Effector CD4-positive, alpha-beta T cell (primary cell): ENCODE measurements at regions not wholly inside any gene's neighbourhood (a gene's known extent, or its start where the extent isn't known, plus 50 kb on each side); places are given as distances from the start of the nearest gene placed in this dataset.

Experiments used
- DNase-seq: peaks from one replicate; pipeline ENCODE4 v3.0.0-alpha.2; 2020

GRCh38 chr6:43865086-43865485, 95.1 kb downstream of the VEGFA start:
- DNase-seq, result no peak

DNA sequence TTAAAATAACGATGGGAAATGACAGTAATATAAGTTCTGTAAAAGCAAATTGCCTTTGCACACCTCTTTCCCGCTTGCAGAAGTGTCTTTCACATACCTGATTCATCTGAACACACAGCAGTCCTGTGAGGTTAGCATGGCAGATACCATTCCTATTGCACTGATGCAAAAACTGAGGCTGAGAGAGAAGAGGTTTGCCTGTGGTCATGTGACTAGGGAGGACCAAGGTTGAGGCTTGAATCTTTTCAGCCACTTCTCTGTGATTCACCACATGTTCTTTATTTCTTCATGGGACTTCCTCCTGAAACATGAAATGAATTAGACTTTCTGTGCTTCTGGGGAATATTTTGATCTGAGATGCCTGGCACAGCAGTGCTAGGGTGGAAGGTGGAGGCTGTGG, 92.9 kb downstream of the VEGFA start:
- DNase-seq, result no peak

GRCh38 chr6:43861212-43861894, 91.3 kb downstream of the VEGFA start:
- DNase-seq, result no peak

DNA sequence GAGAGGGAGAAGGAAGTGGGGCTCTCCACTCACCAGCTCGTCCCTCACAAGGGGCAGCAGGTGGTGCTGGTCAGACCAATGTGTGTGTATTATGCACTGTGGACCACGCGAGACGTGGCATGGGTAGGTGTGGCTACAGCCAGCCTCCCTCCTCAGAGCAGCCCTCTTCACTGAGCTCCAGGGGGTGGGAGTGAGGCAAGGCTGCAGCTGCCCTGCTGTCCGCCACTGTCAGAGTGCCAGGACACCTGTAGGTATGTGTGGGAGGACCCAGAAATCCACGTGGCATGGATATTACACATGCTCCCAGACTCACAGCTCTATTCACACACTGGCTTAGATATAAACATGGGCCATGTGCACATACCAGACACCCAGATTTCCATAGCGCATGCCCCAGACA, 90.3 kb downstream of the VEGFA start:
- DNase-seq, result no peak

DNA sequence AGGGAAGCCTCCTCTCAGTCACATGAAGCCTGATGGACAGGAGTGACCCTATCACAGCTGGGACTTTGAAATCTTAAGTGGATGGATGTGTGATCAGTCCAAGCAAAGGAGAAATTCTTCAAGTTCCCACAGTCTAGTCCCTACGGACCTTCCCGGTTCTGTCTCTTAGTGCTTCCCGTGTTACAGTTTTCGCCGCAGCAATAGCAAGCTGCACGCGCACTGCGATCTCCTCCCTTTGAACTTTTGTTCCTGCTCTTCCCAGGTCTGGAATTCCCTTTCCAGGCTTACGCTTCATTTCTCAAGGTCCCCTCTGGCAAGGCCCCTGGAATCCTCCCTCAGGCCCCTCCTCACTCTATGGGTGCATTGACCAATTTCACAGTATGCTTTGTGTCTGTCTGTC, 89.2 kb downstream of the VEGFA start:
- no peak for DNase-seq

GRCh38 chr6:43858161-43859153, 88.4 kb downstream of the VEGFA start:
- no peak for DNase-seq

- no peak for DNase-seq
Observed at GRCh38 chr6:43856005-43856765, 86.2 kb downstream of the VEGFA start.

GRCh38 chr6:43855247-43855646, 85.2 kb downstream of the VEGFA start:
- DNase-seq, result no peak

DNA sequence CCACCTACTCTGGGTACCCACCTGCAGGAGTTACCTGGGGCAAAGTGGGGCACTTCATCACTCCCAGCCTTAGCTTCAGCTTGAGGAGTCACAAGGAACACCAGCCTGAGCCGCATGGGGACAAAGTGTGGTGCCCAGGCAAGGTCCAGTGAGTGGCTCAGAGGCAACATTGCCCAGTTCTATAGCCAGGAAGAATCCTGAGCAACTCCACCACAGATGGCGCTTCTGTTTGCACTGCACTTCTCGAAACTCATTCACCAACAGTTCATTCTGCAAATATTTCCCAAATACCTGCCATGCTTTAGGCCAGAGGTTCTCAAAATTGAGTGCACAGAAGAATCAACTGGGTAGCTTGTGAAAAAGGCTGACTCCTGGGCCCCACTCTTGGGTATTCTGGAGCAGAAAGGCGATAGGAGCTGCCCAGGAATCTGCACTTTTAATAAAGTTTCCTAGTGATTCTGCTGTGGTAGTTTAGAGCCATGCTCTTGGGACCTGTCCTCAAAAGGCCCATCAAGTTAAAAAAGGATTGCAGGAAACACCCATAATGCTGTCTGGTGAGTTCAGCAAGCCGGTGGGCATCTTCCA, 83.1 kb downstream of the VEGFA start:
- no peak for DNase-seq

DNA sequence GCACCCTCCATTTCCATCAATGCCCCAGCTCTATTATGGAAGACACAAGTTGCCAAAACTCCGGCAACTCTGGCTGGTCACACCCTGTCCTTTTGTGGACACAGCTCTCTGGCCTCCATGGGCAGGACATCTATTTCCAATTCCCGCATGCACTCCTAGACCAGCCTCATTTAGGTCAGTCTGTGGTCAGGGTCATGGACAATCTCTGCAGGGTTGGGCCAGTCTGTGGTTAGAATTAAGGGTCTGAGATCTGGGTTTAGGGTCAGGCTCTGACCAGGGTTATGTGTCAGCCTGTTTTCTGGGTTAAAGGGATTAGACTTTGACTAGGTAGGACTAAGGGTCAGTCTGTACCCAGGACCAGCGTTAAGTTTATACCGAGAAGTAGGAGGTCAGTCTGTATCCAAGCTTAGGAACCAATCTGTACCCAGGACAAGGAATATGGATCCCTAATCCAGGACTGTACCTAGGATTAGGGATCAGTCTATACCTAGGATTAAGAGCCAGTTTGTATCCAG, 82.4 kb downstream of the VEGFA start:
- no peak for DNase-seq

GRCh38 chr6:43851204-43851865, 81.3 kb downstream of the VEGFA start:
- no peak for DNase-seq

GRCh38 chr6:43850314-43851203, 80.5 kb downstream of the VEGFA start:
- no peak for DNase-seq

GRCh38 chr6:43849844-43850243, 79.8 kb downstream of the VEGFA start:
- no peak for DNase-seq

DNA sequence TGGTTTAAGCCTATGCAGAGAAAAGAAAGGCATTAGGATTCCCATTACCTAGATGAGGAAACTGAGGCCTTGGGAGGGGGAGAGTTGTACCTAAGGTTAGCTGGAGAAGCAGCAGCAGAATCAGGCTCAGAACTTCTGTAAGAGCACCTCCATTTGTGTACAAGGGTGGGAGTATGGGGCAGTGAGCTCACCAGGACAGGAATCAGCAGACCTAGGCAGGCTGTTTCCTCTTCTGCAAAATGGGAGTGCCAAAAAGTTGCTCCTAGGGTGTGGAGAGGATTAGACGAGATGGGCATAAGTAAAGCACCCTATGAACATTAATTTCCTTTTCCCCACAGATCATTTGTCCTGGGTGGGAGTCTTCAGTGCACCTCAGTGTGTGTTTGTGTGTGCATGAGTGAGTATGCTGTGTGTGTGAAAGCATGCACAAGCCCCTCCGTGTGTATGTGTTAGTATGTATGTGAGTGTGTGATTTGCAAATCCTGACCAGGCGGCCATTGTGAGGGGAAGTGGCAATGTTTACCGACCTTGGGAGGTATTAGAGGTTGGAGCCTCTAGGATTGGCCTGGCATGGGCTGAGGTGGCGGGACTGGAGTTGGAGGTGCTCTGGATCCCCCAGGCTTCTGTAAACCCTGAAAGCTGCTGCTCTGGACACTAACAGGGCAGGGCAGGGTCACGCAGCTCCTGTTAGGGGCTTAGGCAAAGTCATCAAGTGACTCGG, 78.8 kb downstream of the VEGFA start:
- no peak for DNase-seq

- no peak for DNase-seq
Observed at GRCh38 chr6:43847741-43848630, 78.0 kb downstream of the VEGFA start.

DNA sequence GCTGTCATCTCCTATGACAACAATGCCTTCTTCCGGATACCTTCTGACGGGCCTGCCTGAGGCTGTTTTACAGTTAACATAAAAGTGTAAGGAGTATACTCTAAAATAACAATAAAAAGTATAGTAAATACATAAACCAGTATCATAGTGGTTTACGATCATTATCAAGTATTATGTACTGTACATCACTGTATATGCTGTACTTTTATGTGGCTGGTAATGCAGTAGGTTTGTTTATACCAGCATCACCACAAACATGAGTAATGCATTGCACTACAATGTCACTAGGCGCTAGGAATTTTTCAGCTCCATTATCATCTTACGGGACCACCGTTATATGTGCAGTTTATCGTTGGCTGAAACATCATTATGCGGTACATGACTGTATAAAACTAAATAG, 76.5 kb downstream of the VEGFA start:
- DNase-seq, result no peak

- DNase-seq, result no peak
Observed at GRCh38 chr6:43845646-43846045, 75.6 kb downstream of the VEGFA start.

DNA sequence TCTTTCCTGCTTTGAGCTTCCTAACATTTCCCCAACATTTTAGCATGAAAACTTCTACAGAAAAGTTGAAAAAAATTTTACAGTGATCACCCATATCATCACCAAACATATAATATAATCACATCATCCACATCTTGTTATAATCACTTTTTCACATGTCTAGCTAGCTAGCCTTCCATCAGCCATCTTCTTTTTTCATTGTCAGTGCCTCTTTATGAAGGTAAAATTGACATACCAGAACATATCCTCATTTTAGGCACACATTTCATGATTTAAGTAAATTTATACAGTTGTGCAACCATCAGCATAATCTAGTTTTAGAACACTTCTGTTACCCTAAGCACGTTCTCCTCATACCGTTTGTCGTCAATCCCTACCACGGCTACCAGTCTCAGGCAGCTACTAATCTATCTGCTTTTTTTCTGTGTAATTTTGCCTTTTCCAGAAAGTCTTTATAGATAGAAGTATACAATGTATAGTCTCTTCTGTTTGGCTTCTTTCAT, 73.7 kb downstream of the VEGFA start:
- no peak for DNase-seq

GRCh38 chr6:43843097-43843645, 73.2 kb downstream of the VEGFA start:
- DNase-seq, result no peak
